ENCODE measurements at regions not wholly inside any gene's neighbourhood (a gene's known extent, or its start where the extent isn't known, plus 50 kb on each side); places are given as distances from the start of the nearest gene placed in this dataset.

- TF ChIP-seq CTCF (IDR thresholded peaks at IDR 0.05) (no peak), EZH2 (IDR thresholded peaks at IDR 0.05; ENCODE audit: borderline replicate concordance, insufficient read depth, low read depth, low read length, poor library complexity, severe bottlenecking) (no peak)
These were observed 213.1 kb downstream of the CHRM2 start for GRCh38 chr7:137081321-137082093.

Measured in B cell (primary cell).